Stimulated activated CD4-positive, alpha-beta T cell treated with anti-CD3 and anti-CD28 coated beads, Interleukin-1b, Interleukin-23, amount 100 ng/mL, for 24 hours (primary cell): ENCODE measurements at regions not wholly inside any gene's neighbourhood (a gene's known extent, or its start where the extent isn't known, plus 50 kb on each side); places are given as distances from the start of the nearest gene placed in this dataset.

Source experiments
- DNase-seq, 4 experiments: peaks; one replicate each; pipeline ENCODE4 v3.0.0-alpha.2; 2020; ENCODE audit warnings: low read depth in 4 of 4, low spot score in 1 of 4

DNA sequence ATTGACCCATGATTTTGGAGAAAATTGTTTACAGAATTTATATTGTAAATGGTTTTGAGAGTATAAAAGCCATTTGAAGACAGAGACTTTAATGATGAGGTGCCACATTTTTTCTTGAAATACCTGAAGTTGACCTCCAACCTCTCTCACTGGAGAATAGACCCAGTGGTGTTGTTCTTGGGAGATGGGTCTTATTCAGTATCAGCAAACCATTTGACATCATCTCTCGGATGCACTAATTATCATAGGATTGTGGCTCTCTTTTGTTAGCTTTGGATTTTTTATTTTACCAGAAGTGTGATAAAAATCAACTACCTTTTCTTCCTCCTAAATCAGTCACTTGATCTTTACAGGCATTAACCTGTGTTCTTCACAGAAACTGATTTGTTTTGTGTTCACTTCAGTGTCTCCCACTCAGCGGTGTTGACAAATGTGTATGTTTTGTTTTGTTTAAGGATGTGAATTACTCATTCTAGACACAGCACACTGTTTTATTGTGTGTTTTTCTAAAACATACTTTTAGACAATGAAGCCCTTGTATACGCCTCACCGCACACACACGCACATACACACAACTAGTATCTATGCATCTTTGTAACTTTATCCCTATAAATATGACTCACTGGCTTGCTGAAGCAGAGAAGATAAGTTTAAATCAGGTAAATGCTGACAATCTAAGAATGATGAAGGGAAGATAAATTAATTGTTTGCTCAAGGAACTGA lies 455.6 kb downstream of the INHBA start:
- no peak for DNase-seq

DNA sequence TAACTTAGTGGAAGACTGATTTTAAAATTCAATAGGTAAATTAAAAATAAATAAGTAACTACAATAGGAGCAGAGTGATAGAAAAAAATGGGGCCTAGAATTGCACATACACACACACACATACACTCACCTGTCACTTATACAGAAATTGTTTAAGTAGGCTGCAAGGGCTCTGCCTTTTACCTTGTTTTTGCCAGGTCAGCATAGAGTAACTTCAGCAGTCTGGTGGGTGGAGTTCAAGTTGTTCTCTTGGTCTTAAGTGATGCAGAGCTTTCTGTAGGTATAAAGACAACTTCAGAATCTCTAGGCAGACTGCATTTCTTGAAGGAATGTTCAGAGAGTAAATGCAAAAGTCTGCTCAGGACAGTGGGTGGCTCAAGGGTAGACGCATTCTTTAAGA lies 457.0 kb downstream of the INHBA start:
- DNase-seq = no peak

DNA sequence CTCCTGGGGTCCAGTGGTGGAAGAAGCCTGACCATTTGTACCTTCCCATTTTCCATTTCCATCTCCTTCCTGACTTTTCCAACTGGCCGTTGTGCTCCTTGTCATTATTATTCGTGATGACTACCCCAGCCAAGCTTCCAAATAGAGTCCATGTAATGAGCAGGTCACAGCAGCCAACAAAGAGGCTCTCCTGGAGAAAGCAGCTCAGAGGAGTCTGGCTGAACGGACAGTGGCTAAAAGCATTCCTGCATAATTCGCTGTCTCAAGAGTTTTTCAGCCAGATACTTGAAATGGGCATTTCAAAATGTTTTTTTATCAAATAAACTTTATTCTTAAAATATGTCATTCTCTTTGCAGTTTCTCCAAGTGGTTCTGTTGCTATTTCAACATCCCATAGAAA lies 458.6 kb downstream of the INHBA start:
- DNase-seq = no peak

DNA sequence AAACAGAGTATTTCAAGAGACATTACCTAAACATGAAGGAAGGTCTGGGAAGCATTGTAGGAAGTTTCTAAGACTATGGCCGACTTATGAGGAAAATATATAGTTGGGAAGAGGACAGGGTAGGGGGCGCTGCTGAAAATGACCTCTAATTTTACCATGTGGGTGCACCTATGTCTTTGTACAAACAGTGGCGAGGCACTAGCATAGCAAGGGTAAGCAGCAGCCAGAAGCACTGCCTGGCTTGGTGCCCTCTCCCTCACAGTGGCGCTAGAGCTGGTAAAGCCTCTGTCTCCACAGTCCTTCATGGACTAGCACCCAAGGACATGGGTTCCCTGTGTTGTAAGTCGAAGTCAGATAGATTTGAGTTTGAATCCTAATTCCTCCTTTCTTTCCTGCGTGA lies 461.2 kb downstream of the INHBA start:
- DNase-seq = no peak

DNA sequence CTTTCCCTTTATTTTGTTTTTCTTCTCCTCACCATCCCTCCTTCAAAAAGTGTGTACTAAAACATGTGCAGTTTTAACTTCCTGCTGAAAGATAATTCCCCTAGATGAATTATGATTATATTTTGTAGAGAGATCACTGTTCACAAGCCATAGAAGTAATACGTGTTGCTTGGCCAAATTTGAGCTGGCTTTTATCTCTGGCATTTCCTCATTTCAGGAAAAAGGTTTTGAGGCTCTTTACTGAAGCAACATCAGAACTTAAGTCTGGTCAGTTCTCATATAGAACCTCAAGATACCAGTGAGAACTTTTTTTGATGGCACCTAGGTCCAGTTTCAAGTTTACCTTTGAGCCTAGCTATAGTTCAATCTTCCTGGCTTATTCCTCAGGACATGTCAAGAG lies 463.3 kb downstream of the INHBA start:
- no peak for DNase-seq

DNA sequence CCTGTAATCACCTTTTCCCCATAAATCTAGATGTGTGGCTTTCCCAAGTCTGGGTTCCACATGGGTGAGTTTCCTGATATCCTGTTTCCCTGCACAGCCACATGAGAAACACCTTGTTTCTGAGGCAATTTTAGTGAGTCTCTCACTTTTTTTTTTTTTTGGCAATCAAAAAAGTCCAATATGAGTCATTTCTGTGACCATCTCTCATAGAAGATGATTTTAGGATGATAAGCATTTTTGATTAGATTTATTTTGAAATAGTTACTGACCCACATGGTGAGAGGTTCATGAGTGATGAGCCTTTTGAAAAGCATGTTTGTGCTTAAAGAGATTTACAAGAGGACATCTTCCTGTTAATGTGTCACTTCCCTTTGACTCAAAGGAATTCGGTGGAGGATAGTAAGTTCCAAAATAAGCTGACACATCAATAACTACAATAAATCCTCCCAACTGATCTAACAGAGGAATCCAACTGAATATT lies 464.0 kb downstream of the INHBA start:
- no peak for DNase-seq

DNA sequence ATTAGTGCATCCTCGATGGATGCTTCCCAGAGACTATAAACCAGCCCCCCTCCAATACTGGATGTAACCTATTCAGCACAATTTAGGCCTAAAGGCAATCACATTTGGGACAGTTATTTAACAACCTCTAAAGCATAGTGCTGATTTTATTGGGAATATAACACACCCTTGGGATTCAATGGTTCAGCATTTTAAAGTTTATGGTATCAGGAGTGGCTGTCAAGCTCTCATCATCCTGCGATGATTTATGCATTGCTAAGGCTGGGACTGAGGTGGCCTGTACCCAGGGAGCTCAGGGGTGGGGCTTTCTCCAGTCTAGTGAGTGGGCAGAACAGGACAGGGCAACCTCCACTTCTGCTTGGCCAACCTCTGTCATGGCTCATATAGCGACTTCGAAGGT lies 464.9 kb downstream of the INHBA start:
- DNase-seq = no peak

DNA sequence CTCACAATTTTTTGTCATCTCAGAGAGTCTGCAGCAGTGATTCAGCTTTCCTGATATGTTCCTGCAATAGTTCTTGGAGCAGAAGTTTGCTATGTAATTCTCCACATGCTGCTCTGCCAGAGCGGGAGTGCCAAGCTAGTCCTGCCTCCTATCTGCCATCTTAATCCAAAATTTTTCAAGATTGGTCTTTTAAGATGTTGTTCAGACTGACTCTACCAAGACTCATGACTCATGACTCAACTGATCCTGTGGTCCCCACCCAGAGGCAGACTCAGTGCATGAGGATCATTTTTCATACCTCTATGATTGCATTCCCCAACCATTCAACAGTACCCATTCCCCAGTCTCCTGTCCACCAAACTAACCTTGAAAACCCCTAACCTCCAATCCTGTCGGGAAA lies 470.8 kb downstream of the INHBA start:
- DNase-seq = no peak

DNA sequence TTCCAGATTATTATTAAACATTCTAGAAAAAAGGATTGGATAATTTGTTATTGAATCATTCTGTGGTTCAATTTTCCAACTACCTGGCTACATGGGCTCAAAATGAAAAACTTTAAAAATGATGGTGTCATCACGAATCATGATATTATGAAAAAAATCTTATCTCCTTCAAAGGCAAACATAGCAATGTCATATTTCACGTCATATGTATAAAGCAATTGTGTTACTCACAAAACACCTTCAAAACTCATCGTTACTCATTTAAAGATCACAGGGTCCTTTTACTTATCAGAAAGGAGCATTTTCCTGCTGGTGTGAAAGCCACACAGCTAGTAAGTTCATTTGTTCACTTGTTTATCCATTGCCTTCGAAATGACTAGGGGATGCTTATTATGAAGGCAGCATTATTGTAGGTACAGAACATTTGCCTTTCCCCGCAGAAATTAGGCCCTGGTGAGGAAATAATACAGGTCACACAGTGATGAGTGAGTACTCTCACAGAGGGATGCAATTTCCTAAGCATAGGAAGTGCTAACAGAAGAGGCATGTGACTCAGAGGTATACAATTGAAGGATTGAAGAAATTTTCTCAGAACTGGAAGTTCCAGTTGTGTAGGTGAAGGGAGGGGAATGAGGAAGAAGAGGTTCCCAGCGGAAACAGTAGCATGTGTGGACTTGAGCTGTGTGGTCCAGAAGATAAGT lies 478.7 kb downstream of the INHBA start:
- DNase-seq = no peak

DNA sequence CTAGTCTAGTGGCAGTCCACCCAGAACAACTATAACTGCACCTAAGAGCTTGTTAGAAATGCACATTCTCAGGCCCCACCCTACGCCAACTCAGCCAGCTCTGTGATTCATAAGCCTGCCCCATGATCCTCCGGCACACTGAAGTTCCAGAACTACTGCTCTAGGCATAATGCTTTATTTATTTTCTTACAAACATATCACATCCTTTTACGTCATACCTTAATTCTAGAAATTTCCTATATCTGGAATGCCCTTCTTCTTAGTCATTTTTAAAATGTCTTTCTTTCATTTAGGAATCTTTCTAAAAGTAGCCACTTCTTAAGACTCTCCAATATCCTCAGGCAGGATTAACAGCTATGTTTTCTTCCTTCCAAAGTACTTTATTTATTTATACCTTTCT lies 480.1 kb downstream of the INHBA start:
- DNase-seq = no peak

DNA sequence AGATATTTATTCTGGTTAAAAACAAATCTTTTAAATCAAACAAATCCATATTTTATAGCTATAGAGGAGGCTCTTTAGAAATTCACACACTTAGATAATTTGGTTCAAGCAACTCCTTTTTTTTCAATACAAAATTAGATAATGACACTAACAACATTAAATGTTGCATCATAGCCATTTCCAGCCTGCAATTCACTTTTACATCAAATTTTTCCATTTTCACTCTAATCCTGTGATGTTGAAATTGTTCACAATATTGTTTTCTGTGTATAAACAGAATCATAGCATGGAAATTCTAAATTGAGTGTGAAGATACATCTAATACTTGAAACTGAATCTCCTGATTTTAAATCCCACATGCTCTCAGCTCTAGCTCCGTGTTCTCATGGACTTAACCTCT lies 482.6 kb downstream of the INHBA start:
- no peak for DNase-seq

DNA sequence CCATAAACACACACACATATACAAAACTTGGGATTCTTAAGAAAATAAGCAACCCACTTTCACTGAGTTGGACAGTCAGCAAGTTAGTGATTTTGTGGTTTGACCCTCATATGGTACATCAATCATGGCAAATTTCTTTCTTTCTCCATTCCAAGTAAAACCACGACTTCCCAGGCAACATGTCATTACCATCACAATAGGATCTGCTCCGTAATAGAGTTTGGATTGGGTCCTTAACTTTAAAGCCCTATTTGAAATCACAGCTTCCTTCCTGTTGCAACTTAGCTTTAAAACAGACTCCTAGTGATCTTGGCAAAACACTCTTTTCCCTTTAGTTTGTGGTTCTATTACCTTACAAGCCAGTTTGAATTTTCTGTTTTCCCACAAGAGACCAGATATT lies 483.6 kb downstream of the INHBA start:
- DNase-seq = no peak

DNA sequence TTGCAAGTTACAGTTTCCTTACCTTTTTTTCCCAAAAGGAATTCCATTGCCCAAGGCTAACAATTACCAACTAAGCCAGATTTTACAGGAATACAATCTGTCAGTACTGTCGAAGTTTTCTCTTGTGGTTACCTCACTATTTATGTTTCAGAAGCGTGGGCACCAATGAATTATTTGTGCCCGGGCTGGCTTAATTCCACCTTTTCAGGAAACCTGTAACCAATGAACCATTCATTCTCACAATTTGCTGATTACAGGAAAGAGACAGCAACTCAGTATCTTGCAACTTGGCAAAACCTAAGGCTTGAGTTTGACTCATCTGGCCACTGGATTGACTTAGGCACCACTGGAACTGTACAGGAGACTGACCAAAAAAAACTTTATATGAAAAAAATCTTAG lies 485.6 kb downstream of the INHBA start:
- no peak for DNase-seq

DNA sequence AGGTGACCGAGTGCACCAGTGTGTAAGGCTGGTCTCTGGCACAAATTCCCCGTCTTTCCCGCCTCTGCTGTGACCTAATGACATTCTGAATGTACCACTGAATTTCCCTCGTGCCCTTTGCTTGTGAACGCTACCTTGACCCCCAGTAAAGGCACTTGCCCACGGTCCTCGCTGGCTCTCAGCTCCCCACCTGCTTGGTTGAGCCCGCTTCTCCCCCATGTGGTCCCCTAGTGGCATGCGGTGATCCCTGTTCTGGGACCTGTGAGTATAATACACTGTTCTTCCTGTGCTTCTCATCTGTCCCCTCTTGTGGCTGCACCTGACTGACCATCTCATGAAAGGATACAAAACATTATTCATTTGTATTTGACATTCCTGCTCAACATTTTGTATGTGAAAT lies 495.7 kb downstream of the INHBA start:
- no peak for DNase-seq

DNA sequence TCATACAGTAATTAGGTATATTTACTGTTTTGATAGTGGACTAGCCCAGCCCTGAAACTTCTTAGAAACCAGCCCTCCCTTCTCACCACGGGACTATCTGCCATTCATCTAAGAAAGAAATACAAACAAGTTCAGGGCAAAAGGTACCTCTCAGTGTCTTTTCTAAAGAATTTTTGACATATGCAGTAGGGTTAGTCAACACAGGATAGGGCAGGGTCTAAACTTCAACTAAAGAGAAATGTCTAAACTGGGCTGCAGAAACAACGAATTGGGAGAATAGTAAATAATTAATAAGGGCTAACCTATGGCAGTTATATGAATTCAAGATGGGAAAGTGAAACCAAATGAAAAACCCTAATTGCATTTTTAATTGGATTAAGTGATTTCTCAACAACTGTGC lies 496.6 kb downstream of the INHBA start:
- DNase-seq = no peak

DNA sequence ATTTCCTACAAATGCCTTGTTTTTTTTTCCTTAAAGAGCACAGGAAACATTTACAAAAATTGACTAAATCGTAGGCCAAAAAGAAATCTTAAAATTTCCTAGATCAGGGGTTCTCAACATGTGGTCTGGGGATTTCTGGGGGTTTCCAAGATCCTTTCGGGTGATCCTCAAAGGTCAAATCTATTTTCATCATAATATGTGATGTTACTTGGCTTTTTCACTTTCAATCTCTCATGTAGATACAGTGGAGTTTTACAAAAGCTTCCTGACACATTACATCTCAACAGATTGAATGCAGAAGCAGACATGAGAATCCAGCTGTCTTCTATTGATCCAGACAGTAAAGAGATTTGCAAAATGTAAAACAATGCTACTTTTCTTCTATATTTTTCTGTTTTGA lies 497.3 kb downstream of the INHBA start:
- DNase-seq = no peak

DNA sequence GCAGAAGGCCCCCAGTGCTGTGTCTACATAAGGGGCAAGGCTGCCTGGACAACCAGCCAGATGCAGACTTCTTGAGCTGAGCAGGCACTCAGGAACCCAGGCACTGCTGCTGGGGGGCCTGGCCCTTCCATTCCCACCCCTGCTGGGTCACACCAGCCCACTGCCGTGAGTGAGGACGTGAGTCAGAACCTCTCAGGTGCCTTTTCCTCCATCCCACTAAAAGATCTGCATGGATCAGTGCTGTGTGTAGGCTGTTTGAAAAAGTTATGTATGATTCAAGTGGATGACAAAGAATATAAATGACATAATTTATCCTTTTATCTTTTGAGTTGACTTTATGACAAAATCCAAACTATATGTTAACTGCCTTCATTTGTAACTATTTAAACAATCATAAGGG lies 499.3 kb downstream of the INHBA start:
- DNase-seq = no peak

DNA sequence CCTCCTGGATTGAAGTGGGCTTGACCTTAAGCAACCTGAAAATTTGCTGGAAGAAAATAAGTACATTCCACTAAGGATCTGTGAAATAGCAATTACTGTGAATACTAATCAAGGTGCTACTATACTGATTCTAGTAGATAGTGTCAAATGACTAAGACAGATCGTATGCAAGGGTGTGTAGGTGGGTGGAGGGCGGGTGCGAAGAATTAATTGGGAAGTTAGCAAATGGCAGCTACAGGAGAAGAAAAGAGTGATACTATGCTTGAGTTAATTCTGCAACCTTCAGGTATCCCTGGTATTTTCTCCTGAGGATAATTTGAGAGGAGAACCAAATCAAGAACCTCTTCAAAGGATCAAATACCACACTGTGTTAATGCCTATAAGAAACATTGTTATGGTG lies 501.9 kb downstream of the INHBA start:
- no peak for DNase-seq

DNA sequence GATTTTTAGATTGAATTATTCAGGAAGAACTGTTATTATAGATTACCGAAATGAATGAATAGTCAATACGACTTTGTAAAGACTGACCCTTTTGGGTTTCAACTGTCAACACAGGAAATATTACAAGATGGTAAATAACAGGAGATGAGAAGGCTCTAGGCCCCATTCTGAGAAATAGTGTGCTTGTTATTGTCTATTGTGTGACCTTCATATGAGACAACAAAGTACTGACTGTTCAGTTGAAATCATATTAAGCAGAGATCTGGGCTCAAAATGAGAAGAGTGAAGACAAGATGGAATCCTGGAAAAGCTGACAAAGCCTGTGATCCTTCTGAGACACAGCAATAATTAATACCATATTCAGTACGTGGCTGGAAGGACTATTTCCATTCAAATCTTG lies 503.8 kb downstream of the INHBA start:
- no peak for DNase-seq

DNA sequence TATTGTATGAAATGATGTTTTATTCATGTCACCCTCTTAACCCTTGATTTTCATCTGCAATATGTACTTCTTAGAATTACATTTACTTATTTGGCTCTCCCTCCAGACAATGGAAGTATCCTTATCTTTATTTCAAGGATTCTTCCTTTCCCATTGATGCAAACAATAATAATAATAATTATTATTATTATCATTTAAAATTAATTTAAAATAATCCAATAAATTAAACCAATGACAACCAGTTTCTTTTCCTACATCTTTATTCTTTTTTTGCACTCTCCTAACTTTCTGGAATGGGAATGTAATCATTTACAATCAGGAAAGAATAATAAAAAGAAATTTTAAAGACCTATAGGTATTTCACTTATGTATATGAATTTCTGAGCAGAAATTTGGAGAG lies 504.4 kb downstream of the INHBA start:
- DNase-seq = no peak

DNA sequence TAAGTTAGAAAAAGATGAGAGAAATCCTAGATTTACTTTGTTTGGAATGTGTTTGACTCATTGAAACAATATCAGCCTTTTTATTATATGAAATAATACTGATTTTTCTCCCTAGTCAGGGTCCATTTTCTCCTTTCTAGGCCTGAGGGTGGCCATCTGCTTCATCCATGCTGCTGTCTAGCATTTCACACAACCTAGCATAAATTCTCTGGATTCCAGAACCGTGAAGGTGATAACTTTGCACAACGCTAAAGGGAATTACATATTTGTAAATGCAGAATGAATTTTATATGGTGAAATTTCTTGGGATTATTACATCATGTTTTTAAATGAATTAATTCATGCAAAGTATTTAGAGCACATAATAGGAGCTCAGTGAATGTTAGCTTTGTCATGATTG lies 505.1 kb downstream of the INHBA start:
- DNase-seq = no peak

DNA sequence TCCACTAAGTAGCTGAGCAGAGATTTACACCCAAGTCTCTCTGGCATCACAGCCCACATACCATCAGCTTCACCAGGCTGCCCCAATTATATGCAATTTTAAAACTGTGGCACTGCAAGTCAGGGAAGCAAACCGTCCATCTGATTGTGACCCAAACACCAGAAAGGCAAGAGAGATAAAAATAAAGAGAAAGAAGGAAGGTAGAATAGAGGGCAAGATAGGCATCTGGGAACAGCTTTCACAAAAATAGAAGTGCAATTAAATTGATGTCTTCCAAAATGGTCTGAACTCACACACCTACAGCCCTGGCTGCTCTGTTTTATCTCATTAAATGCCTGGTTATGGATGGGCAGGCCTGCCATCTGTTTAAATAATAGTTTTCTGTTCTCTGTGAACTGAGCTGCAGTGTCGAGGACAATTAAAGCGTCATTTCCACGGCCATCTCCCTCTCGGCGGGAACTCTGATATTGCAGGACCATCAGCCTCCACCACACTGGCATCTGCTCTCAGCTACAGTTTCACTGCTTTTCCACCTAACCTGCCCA lies 509.1 kb downstream of the INHBA start:
- DNase-seq = no peak

DNA sequence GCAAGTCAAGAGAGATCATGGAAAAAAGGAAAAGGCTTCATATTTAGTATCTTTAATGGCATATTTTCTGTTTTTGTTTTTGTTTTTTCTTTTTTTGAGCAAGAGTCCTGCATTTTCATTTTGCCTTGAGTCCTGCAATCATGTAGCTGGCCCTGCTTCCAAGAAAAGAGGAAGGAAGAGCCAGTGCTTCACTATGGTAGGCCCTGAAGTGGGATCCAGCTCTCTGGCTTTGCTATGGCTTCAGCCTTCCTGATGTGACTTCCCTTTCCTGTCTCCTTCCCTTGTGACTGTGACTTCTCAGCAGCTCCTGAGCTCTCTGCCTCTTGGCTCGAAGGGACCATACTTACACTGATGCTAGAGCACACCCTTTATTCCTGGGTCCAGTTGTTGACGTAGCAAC lies 512.3 kb downstream of the INHBA start:
- DNase-seq = no peak
